Peyer's patch (tissue), 4 donors: ENCODE measurements at regions not wholly inside any gene's neighbourhood (a gene's known extent, or its start where the extent isn't known, plus 50 kb on each side); places are given as distances from the start of the nearest gene placed in this dataset.

Experiments
- POLR2A ChIP-seq, 2 donors: fragments of 450-650 bp; IDR thresholded peaks; one replicate each; pipeline ENCODE4 v1.5.1; 2017; ENCODE audit warnings: antibody characterized with exemption in 2 of 2, mild to moderate bottlenecking in 2 of 2, moderate library complexity in 2 of 2
- TF ChIP-seq, protein P1 (sequence below), 6 experiments: fragments of 450-650 bp in 4 of 6; fragments of 200-600 bp in 2 of 6; sonication (generic) in 1 of 6; IDR thresholded peaks; one replicate each; pipeline ENCODE4 v1.5.1; 2017 to 2019; ENCODE audit warnings: antibody characterized with exemption in 6 of 6, mild to moderate bottlenecking in 3 of 6, moderate library complexity in 1 of 6

DNA sequence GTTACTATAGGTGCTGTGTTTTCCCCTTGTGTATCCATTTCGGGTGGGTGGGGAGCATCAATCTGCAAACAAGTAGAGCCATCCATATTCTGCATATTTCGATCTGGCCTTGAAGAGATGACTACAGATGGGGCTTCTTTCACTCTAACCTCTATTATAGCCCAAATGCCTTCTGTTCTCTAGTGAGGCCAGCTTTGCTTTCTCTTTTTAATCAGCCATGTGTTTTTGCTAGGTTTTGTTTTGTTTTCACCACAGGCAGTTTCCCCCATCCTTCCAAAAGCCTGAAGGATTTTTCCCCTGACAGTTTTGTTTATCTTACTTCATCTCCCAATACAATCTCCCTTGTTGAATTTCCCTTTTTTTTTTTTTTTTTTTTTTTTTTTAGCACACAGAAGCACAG is 224.1 kb downstream of the BTG1 start:
- TF ChIP-seq, protein P1, sequence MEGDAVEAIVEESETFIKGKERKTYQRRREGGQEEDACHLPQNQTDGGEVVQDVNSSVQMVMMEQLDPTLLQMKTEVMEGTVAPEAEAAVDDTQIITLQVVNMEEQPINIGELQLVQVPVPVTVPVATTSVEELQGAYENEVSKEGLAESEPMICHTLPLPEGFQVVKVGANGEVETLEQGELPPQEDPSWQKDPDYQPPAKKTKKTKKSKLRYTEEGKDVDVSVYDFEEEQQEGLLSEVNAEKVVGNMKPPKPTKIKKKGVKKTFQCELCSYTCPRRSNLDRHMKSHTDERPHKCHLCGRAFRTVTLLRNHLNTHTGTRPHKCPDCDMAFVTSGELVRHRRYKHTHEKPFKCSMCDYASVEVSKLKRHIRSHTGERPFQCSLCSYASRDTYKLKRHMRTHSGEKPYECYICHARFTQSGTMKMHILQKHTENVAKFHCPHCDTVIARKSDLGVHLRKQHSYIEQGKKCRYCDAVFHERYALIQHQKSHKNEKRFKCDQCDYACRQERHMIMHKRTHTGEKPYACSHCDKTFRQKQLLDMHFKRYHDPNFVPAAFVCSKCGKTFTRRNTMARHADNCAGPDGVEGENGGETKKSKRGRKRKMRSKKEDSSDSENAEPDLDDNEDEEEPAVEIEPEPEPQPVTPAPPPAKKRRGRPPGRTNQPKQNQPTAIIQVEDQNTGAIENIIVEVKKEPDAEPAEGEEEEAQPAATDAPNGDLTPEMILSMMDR (IDR thresholded peaks at IDR 0.05) = no peak
- no peak for TF ChIP-seq POLR2A (IDR thresholded peaks at IDR 0.05)
